ENCODE measurements at regions not wholly inside any gene's neighbourhood (a gene's known extent, or its start where the extent isn't known, plus 50 kb on each side); places are given as distances from the start of the nearest gene placed in this dataset.

DNA sequence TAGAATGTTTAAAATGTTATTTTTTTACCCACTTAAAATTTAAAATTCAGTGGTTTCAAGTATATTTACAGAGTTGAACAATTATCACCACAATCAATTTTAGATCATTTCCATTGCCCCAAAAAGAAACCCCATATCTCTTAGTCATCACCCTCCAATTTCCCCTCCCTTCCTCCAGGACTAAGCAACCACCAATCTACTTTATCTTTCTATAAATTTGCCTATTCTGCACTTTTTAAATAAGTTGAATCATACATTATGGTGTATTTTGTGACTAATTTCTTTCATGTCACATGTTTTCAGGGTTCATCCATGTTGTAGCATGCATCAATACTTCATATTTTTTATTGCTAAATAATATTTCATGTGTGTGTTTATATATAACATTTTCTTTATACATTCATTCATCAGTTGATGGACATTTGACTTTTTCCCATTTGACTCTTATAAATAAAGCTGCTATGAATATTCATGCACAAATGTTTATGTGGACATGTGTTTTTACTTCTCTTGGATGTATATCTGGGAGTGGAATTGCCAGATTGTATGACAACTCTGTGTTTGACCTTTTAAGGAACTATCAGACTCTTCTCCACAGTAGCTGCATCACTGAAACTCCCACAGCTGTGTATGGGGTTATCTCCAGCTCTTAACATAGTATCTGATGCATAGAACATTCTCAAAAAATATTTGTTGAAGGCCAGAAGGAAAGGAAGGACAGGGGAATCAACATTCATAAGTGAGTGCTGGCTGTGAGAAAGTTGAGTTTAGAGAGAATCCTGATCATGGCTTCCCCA is 107.8 kb upstream of the OXGR1 start:
- TF ChIP-seq, protein P1, sequence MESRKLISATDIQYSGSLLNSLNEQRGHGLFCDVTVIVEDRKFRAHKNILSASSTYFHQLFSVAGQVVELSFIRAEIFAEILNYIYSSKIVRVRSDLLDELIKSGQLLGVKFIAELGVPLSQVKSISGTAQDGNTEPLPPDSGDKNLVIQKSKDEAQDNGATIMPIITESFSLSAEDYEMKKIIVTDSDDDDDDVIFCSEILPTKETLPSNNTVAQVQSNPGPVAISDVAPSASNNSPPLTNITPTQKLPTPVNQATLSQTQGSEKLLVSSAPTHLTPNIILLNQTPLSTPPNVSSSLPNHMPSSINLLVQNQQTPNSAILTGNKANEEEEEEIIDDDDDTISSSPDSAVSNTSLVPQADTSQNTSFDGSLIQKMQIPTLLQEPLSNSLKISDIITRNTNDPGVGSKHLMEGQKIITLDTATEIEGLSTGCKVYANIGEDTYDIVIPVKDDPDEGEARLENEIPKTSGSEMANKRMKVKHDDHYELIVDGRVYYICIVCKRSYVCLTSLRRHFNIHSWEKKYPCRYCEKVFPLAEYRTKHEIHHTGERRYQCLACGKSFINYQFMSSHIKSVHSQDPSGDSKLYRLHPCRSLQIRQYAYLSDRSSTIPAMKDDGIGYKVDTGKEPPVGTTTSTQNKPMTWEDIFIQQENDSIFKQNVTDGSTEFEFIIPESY (IDR thresholded peaks at IDR 0.05; ENCODE audit: borderline replicate concordance, low read depth): no peak
- TF ChIP-seq RAD21 (IDR thresholded peaks at IDR 0.05; ENCODE audit: low read length) (no peak), POLR2AphosphoS5 (IDR thresholded peaks at IDR 0.05; ENCODE audit: low read depth, low read length) (no peak), REST (IDR thresholded peaks at IDR 0.05; ENCODE audit: low read depth, low read length) (no peak), TEAD4 (IDR thresholded peaks at IDR 0.05; ENCODE audit: borderline replicate concordance, insufficient read depth) (no peak), FOXM1 (IDR thresholded peaks at IDR 0.05; ENCODE audit: low read depth) (no peak), MAX (IDR thresholded peaks at IDR 0.05; ENCODE audit: low read depth) (no peak), EP300 (IDR thresholded peaks at IDR 0.05; ENCODE audit: borderline replicate concordance in 1 of 2, low read depth in 1 of 2, low read length in 1 of 2) (no peak), TCF12 (IDR thresholded peaks at IDR 0.05) (no peak), IRF3 (IDR thresholded peaks at IDR 0.05; ENCODE audit: low read depth, low read length) (no peak)
- TF ChIP-seq, protein P2, sequence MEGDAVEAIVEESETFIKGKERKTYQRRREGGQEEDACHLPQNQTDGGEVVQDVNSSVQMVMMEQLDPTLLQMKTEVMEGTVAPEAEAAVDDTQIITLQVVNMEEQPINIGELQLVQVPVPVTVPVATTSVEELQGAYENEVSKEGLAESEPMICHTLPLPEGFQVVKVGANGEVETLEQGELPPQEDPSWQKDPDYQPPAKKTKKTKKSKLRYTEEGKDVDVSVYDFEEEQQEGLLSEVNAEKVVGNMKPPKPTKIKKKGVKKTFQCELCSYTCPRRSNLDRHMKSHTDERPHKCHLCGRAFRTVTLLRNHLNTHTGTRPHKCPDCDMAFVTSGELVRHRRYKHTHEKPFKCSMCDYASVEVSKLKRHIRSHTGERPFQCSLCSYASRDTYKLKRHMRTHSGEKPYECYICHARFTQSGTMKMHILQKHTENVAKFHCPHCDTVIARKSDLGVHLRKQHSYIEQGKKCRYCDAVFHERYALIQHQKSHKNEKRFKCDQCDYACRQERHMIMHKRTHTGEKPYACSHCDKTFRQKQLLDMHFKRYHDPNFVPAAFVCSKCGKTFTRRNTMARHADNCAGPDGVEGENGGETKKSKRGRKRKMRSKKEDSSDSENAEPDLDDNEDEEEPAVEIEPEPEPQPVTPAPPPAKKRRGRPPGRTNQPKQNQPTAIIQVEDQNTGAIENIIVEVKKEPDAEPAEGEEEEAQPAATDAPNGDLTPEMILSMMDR (IDR thresholded peaks at IDR 0.05): no peak
